ENCODE measurements at regions not wholly inside any gene's neighbourhood (a gene's known extent, or its start where the extent isn't known, plus 50 kb on each side); places are given as distances from the start of the nearest gene placed in this dataset.

DNA sequence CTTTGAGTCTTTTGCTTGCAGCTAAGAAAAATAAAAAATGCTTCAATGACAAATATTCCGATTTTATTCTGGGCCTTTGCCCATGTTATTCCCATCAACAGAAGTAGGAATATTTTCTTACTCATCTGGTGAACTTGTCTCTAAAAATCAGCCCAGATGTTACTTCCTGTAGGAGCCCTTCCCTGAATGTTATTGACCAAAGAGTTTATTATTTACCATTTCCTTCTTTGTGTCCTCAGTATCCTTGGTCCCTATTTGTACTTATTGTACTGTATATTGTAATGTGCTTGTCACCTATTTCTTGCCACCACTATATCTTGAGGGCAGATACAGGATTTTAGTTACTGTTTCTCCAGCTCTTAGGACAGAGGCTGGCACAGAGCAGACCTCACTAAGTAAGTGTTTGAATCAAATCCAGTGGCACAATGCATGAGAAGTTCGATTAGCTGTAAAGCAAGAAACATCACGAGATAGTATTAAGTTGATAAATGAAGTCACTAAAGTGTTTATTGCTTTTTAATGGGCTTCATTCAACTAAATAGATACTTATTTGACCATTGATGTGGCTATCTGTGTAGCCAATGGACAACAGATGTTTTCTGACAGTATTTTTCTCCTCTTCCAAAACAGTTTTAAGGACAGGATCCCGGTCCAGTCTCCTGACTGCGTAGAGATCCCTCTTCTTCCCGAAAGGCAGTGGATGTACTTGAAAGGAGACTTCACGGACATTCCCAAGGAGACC is 109.1 kb downstream of the DDX1 start:
- in situ Hi-C loops (cut with MboI; ENCODE audit: low pct_unique_long_range_greater_than_20kb, low sequenced_read_pairs) = no loop called here
- no peak for DNase-seq

DNA sequence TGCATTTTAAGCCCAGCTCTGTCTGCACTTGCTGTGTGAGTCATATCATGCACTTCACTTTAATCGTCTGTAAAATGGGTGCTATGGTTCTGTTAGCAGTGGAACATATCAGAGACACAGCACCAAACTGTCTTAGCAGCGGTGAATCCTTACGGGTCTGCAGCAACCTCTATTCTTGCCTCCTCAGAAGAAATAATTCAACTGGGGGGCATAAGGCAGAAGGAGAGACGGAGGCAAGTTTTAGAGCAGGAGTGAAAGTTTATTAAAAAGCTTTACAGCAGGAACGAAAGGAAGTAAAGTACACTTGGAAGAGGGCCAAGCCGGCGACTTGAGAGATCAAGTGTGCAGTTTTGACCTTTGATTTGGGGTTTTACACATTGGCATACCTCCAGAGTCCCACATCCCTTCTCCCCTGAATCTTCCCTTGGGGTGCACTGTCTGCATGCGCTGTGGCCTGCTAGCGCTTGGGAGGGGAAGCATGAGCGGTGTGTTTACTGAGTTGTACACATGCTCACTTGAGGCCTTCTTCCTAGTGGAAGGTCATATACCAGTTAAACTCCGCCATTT is 109.8 kb downstream of the DDX1 start:
- in situ Hi-C loops (cut with MboI; ENCODE audit: low pct_unique_long_range_greater_than_20kb, low sequenced_read_pairs) = no loop called here

DNA sequence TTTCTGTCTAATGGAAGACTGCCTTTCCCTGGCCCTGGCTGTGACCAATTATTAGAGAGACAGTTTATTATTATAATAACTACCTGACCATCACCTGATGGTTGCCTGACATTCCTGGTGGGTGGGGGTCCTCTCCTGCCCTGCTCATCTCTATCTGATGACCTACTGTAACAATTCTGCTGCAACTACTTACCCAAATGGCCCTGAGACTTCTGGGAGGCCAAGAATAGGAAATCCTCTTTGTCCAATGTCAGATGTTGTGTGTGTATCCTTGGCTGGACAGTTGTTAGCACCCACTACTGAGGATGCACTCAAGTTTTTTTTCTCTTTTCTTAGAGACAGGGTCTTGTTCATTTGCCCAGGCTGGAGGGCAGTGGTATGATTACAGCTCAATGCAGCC is 110.3 kb downstream of the DDX1 start:
- in situ Hi-C loops (cut with MboI; ENCODE audit: low pct_unique_long_range_greater_than_20kb, low sequenced_read_pairs) = no loop called here
- DNase-seq = no peak

More for the DNA sequence above, 109.8 kb downstream of the DDX1 start:
- DNase-seq = no peak

DNA sequence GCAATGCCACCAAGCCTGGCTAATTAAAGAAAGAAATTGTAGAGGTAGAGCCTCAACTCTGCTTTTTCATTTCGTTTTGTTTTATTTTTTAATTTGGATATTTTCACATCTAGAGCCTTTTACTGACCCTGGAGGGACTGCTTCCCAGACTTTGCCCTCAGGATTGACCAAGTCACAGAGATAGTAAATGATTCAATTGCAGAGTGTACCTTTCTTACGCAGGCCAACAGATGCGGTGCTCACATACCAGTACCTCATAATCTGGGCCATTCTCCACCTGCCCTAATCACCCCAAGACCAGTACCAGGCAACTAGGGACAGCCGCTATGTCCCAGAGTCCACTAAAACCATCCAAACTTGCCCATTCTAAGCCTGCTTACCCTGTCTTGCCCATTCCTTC is 110.8 kb downstream of the DDX1 start:
- no peak for DNase-seq

DNA sequence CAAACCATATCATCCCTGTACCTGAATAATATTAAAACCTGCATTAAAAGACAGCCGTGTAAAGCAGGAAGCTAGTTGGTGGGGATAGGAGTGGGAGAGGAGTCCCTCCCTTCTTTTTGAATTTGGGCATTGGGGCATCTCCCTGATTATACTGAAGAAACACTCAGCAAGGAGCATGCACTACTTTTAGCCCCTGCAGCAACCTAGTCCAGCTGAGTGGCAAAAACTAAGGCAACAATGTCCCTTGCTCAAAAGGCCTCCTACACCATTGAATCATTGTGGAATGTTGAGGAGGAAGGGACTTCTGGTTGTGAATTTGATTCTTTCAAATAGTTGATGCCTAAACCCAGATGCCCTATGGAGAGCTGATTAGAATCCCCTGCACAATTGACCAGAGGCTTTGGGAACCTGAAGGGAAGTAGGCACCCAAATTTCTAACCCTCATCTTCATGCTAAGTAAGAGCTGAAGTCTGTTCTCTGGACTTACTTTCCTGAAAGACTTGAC is 111.7 kb downstream of the DDX1 start:
- in situ Hi-C loops (cut with MboI; ENCODE audit: low pct_unique_long_range_greater_than_20kb, low sequenced_read_pairs) = no loop called here
- no peak for DNase-seq

More for the DNA sequence above, 110.8 kb downstream of the DDX1 start:
- in situ Hi-C loops (cut with MboI; ENCODE audit: low pct_unique_long_range_greater_than_20kb, low sequenced_read_pairs) = no loop called here

DNA sequence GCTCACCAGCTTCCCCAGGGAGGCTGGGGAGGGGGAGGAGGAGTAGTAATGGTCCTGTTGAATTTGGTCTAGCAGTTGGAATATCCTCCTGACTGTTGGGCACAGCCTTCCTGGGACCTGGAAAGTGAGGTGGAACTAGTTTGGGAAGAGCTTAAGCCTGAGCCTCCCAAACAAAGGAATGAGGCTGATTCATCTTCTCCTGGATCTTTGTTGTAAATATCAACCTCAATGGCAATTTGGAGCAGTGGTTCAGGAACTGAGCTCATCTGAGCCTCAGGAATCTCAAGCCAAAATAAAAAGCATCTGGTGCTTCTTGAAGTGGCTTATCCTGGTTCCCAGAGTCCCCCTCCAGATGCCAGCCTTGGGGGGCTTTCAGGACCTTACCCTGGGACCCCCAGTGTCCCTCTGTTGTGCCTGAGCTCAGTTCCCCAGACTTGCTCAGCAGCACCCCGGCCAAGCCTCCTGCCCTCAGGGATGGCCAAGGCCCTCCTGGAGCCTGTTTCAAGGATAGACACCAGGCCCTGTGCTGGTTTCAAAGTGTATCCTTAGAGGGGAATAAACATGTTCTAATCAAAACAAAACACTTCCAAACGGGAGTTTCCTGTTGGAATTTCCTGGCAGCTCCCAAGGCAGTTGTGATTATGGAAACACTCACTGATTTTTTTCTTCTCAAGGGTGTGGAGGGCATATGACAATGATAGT is 112.6 kb downstream of the DDX1 start:
- no peak for DNase-seq
- in situ Hi-C loops (cut with MboI; ENCODE audit: low pct_unique_long_range_greater_than_20kb, low sequenced_read_pairs) = no loop called here

DNA sequence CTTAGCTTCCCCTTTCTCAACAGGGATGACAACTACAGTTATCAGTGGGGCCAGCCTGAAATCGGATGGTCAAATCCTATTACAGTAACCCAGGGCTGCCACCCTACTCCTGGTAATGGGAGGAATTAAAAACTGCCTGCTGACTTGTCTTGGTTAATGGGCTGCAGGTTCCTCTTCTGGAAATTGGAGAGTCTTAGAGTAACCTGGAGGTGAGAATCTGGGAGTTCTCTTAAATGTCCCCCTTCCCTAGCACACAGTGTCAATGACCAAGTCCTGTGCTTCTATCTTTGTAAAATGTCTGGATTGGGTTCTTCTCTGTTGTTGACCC is 113.1 kb downstream of the DDX1 start:
- DNase-seq = no peak
- in situ Hi-C loops (cut with MboI; ENCODE audit: low pct_unique_long_range_greater_than_20kb, low sequenced_read_pairs) = no loop called here

DNA sequence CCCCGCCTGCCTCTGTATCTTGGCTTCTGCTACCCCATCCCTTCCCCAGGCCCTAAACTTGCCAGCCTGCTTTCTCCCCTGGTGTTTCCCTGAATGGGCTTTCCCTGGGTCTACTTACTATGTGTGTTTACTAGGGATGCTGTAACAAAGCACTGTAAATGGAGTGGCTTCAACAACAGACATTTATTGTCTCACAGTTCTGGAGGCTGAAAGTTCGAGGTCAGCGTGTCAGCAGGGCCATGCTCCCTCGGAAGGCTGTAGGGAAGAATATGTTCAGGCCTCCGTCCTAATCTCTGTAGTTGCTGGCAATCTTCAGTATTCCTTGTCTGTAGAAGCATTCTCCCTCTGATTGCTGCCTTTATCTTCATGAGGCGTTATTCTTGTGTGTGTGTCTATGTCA is 113.6 kb downstream of the DDX1 start:
- DNase-seq = no peak
- in situ Hi-C loops (cut with MboI; ENCODE audit: low pct_unique_long_range_greater_than_20kb, low sequenced_read_pairs) = no loop called here

DNA sequence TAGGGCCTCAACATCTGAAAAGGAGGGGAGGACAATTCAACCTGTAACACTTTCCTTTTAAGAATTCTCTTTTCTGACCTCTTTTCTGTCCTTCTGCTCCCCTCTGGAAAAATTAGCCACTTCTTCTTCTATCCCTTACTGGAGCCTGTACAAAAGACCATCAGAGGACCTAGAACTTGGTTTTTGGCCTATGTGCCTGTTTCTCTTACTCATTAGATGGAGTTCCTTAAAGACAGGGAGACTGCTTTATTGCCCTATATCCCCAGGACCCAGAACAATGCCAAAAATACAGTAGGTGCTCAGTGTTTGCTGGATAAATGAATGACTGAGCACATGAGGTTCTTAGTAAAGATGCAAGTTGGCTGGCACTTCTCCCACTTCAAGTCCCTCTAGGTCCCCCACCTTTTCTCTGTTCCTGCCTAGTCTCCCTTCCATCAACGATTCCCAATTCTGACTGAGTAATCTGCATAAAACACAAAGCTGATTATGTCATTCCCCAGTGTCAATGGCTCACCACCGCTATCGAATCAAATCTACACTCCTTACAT is 114.2 kb downstream of the DDX1 start:
- no peak for DNase-seq
- in situ Hi-C loops (cut with MboI; ENCODE audit: low pct_unique_long_range_greater_than_20kb, low sequenced_read_pairs) = no loop called here

DNA sequence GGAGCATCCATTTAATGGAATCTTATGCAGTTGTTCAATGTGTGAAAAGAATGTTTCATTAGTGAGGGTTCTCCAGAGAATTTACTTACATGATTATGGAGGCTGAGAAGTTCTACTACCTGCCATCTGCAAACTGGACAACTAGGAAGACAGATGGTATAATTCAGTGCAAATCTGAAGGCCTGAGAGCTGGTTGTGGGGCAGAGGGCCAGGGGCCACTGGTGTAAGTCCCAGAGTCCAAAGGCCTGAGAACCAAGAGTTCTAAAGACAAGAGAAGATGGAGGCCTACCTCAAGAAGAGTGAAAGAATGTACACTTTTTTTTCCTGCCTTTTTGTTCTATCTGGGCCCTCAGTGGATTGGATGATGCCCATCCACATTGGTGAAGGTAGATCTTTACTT is 114.8 kb downstream of the DDX1 start:
- in situ Hi-C loops (cut with MboI; ENCODE audit: low pct_unique_long_range_greater_than_20kb, low sequenced_read_pairs) = no loop called here
- DNase-seq = no peak

DNA sequence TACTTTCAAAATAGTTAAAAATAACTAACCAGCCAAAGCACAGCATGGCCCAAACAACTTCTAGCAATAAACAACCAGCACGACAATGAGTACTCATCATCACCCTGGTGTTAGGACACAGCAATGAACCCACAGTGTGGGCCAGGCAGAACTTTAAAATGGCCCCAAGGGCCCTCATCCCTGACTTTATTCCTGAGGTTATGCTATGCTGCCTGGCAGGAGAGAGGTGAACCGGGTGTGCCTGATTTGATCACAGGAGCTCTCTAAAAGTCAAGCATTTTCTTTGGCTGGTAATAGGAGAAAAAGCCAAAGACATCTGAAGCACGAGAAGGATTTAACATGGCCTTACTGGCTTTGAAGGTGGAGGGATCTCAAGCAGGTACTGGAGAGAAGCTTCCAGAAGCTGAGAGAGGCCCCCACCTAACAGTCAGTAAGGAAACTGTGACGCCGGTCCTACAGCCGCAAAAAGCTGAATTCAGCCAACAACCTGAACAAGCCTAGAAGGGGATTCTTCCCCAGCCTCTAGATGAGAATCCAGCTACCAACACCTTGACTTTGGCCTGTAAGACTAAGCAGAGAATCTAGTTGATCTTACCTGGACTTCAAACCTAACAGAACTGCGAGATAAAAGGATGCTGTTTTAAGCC is 115.4 kb downstream of the DDX1 start:
- DNase-seq = no peak
- in situ Hi-C loops (cut with MboI; ENCODE audit: low pct_unique_long_range_greater_than_20kb, low sequenced_read_pairs) = no loop called here

DNA sequence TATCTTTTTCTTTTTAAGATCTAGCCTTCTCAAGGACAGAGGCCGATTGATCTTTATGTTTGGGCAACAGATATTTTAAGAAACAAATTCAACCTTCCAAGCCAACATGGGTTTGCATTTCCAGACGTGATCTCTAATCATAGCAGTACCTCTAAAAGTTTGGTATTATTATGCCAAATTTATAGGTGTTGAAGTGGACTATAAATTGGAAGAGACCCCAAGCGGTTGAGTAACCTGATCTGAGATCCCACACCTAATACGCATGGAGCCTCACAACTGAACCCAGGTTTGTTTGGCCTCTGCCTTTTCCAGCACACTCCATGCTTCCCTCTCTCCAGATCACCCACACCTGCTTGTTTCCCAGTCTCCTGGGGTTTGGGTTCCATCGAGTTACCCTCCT is 116.5 kb downstream of the DDX1 start:
- no peak for DNase-seq
- in situ Hi-C loops (cut with MboI; ENCODE audit: low pct_unique_long_range_greater_than_20kb, low sequenced_read_pairs) = no loop called here

DNA sequence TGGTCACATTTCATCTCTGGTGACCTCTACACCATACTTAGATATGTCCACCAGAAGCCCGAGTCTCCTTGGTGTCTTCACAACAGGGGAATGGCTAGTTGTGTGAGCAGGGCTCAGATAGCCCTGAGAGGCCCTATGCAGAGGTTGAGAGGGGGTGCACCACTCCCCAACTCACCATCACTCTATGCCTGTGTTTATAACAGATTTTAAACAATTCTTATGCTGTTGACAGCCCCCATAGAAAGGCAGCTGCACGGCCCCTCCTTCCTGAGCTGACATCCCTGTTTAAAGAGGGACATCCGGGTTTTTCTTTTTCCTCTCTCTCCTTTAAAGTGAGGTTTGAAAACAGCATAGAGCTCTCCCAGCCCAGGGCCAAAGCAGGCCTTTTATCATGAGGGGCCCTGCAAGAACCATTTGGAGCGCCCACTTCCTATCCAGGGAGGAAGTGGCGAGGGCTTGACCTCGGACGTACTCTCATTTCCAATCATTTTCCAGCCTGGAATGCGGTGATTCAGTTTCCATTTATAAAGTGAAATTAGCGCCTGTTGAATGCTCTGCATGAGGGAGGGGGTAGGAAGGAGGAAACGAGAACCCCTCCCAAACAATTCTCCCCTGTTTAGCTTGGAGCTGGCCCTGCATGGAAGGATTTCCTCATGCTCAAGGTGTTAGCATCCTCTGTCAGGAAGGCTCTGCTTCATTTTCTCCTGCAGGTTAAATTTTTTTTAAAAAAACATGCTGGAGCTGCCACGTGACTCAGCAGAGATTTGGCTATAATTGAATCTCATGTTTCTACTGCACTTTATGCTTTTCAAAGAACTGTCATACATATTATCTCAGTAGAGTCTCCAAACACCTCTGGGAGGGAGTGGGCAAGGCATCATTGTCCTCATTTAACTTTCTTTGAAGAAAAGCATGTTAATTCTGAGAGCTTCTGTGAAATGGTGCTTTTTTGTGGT is 117.5 kb downstream of the DDX1 start:
- DNase-seq = no peak
- in situ Hi-C loops (cut with MboI; ENCODE audit: low pct_unique_long_range_greater_than_20kb, low sequenced_read_pairs) = no loop called here

DNA sequence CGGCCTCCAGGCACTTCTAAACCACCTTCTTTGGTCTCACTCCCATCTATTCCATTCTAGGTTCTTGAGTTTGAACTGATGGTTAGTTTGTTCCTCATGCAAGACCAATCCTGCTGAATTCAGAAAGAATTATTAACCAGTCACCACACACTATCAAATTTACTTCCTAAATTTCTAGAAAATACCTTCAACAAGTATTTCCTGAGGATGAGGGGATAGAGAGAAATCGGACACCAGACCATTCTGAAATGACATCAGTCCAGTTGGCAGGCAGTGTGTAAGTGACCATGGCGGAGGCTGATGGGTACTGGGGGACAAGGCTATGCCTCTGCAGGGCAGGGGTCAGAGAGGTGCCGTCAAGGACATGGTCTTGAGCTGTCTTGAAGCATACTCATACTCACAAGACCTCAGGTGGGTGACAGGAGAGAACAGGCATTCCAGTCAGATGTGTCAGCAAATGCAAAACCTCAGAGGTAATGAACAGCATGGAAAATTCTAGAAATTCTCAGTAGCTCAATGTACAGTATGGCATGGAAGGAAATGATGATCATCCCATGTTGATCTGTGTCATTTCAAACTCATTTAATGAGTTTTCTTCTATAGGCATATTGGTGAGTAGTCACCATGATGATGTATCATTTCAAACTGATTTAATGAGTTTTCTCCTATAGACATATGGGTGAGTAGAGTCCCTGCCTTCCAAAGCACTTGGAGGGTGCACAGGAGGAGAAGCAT is 119.6 kb downstream of the DDX1 start:
- DNase-seq = no peak
- in situ Hi-C loops (cut with MboI; ENCODE audit: low pct_unique_long_range_greater_than_20kb, low sequenced_read_pairs) = no loop called here

DNA sequence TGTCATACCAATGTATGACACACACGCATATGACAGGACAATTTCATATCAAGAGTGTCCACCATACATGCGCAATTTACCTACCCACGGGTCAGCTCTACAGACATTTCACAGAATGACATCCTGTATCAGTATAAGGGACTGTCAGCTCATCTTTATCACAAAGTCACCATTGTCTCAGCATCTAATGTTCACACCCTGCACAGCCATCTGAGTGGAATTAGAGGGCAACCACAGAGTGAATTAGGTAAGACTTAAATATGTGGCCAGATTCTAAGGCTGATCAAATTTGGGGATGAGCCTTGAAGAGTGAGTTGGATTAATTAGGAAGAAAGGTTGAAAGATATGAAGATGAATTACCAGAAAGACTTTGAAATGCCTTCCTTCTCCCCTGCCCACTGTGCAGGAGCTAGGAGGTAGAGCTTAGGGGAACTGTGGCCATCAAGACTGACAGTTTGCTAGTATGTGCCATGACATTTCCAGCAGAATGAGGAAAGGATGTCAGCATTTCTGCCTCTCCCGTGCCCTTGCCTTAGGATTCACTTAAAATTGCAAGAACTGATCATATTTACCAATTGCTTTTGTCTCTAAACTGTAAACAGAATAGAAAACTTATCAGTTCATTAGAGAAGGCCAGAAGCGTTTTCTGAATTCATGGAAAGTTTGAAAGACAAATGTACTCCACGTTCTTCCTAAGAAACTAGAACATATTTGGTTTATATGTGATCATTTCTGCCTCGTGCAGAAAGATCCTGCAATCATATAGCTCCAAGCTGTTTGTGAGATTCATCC is 121.1 kb downstream of the DDX1 start:
- DNase-seq = no peak
- in situ Hi-C loops (cut with MboI; ENCODE audit: low pct_unique_long_range_greater_than_20kb, low sequenced_read_pairs) = no loop called here

DNA sequence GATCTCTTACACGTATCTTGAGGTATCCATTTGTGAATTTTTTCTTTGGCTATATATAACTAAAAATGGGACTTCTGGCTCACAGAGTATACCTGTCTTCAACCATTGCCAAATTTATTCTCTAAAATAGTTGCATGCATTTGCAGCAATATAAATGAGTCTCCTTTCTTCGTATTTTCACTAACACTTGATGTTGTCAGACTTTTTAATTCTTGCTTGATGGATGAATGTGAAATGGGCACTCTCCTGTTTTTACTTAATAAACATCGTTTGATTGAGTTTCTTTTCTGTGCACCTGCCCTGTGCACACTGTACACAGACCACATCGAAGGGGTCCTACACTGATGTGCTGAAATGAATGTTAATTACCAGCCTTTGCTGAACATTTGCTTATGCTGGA is 121.8 kb downstream of the DDX1 start:
- in situ Hi-C loops (cut with MboI; ENCODE audit: low pct_unique_long_range_greater_than_20kb, low sequenced_read_pairs) = no loop called here
- DNase-seq = no peak

DNA sequence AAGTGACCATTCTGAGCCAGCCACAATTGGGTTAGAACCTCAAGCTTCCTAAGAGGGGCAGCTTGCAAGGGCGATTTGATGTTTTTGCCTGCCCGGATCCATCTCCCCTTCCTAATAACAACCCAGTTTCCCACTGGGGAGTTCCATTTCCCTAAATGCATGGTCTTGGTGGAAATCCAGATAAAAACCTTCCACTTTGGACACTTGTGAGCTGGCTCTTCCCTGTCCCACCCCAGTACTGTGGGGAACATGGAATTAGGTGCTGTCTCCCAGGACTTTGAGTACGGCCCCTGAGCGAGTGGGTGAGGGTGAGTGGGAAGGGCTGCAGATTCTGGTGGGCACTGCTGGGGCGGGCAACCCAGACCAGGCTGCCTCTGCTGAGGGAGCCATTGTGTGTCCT is 122.3 kb downstream of the DDX1 start:
- DNase-seq = no peak
- in situ Hi-C loops (cut with MboI; ENCODE audit: low pct_unique_long_range_greater_than_20kb, low sequenced_read_pairs) = no loop called here

Data from KBM-7 (cell line).